Hematopoietic multipotent progenitor cell treated with erythropoietin and hydrocortisone succinate and interleukin-3 and kit ligand, for 15 days (in vitro differentiated cells): ENCODE measurements at regions not wholly inside any gene's neighbourhood (a gene's known extent, or its start where the extent isn't known, plus 50 kb on each side); places are given as distances from the start of the nearest gene placed in this dataset.
"Not testable (repeated sequence)": the region's sequence is repeated elsewhere in the genome, so short reads cannot be mapped to it uniquely, and the experiment has no call there.

Source experiments
- DNase-seq: peaks from one replicate; pipeline ENCODE4 v3.0.0-alpha.2; 2015; ENCODE audit warnings: low spot score

DNA sequence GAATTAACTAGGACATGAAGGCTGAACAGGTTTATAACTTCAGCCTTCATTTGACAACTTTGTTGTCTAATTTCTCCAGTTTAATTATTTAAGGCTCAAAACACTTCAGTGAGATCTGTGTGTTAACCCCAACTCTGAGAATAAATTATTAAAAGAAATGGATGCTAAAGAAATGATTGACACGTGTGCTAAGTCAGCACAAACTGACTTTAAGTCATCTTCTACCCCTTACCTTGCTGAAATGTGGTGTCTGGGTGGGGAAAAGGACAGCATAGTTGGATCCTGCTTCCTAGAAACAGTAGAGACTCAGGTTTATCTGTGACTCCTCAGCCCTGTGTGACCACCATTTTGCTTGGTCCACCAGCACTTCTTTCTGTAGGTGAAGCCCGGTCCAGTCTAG lies 324.8 kb upstream of the NPSR1 start:
- no peak for DNase-seq

DNA sequence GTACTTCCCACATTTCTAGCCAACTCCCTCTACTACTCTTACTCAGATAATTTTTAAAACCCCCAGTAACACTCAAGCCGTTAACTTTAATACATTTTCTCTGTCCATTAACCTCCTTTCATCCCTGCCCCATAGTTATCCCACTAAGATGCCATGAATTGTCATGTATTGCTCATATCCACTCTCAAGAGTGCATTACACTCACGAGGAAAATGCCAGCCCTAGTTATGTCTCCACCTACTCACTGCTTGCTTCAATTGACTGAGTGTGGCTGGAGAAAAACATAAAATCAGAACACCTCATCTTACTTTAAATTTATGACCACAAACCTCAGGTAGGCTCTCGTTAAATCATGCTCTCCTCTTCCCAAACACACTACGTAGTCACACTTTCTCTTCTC lies 324.1 kb upstream of the NPSR1 start:
- DNase-seq = no peak

DNA sequence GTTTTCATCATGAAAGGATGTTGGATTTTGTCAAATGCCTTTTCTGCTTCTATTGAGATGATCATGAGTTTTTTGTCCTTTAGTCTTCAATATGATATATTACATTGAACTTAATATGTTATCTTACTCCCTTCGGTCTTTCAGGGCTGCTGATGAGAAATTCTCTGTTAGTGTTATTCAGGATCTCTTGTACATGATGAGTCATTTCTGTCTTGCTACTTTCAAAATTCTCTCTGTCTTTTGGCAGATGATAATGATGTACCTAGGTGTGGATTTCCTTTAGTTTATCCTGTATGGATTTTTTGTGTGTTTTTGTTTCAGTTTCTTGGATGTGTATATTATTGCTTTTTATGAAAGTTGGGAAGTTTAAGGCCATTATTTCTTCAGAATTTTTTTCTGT lies 320.9 kb upstream of the NPSR1 start:
- DNase-seq = no peak

DNA sequence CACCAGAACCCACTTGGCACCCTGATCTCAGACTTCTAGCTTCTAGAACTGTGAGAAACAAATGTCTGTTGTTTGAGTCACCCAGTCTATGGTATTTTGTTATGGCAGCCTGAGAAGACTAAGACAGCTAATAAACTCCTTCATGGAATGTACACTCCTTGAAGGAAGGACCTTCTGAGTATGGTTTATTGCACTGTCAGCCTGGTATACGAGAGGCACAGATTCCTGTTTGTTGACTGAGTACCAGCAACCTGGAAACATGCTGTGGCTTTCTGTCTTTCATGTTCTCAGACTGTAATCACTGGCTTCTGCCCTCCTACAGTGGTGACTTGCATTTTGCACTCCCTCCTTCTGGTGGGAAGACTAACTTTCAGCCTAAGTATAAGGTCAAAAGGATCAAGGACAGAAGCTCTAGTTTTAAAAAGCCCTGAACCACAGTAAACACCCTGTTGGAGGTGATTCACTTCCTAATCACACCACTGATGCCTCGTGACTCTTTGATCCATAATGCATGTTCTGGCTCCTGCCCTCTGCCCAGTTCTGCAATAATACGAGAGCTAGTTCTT lies 319.0 kb upstream of the NPSR1 start:
- no peak for DNase-seq

DNA sequence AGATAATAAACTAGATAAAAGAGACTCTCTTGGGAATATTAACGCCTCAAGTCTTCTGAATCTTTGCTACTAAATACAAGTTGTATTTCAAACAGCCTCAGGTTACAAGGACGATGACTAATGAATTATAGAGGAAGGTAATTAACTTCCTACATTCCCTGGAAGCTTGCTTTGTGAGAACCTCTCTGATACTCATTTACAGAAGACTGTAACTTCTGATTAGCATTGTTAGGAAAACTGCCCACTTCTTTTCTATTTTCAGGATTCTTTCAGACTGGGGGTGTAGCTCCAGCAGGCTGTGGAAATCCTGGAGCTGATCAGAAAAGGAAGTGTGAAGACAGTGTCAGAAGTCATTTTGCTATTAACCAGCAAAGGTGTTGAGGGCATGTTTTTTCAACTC lies 316.7 kb upstream of the NPSR1 start:
- no peak for DNase-seq

DNA sequence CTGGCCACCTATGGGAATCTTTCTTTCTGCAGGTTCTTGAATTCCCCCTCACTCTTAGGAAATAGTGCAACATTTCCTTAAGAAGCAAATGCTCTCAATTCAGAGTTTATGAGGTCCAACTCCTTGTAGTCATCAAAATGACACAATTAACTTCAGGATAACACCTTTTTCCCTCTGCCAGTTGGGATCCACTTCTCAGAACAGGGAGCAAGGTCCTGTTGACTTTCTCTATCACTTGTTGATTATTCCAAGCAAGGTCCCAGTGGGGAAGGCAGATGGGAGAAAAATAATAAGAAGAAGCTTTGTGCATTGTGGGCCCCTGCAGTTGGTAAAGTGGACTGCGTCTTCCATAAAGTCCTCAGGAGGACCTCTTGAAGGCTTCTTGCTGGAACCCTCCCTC lies 315.6 kb upstream of the NPSR1 start:
- no peak for DNase-seq

DNA sequence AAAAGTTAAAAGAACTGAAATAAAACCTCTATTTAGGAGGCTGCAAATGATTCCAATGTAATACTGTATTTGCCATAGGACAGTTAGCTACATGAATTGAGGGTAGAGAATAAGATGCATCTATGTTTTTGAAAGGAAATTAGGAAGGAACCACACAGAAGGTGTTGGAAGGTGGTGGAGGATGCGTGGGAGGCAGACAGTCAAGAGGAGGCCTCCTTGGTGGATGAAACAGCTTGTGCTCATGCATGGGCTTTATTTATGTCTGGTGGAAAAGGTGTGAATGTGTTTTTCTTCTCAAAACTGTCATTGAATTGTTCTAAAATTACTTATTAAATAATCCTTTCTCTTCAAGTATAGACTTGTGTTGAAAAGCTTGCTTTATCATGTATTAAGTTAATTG lies 314.4 kb upstream of the NPSR1 start:
- no peak for DNase-seq

DNA sequence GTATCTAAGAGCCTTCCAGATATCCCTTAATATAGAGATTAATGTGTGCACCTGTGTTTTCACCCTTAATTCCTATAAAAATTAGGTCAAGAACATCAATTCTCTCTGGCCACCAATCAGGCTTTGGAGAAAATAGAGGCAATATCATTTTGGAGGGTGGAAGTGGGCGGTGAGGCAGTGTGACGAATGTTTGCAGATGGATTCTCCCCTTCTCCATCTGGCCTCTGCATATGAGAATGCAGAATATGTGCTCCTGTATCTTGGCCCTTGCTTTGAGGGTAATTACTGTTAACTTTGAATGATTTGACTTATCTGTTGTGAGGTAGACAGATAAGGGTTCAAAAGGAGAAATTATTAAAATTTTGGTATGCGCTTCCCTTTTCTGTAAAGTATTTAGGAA lies 304.0 kb upstream of the NPSR1 start:
- no peak for DNase-seq

DNA sequence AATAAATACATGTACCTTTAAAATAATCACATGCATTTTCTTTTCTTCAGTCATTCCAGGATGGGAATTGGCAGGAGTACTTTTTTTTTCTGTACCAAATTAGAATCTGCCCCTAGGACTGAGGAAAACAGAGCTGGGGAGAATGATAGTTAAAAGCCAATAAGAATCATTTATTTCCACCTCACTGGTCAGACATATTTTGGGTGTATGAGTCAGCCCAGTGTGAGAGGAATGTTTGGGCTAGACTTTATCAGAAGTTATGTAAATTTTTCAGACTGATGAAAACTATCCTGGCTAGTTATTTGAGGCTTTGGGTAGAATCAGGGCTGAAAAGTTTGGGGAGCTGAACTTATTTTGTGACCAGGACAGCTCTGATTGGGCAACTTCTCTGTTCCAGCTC lies 303.1 kb upstream of the NPSR1 start:
- no peak for DNase-seq

DNA sequence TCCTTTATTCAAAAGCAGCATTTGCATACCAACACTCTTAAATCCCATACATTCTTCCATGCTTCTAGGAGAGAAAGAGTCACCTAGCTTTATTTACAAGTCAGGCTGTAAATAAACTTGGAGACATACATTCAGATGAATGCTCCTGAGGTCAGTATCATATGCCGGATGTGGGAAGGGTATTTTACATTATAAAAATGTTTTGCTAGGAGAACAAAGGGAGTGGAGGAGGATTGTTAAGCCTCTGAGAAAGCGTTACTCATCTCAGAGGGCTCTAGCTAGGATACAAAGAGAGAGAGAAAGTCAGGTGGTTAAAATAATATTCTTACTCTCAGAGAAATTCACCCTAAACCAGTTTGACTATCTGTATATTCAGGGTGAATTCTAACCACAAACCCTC lies 300.9 kb upstream of the NPSR1 start:
- no peak for DNase-seq

DNA sequence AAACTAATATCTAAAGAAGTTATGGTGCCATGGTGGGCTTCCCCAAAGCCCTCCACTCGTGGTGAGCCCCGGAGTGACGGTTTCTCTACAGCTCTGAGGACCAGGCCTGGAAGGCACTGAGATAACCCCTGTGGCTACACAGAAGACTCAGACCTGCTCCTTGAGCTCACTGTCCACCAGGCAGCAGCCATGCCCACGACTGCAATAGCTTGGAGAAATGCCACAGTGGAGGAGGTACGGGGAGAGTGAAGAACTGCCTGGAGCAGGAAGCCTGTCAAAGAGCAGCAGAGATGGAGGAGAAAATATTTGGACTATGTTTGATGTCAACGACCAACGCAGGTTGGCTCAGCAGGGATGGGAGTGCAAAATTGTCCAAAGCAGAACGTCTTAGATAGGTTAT lies 300.1 kb upstream of the NPSR1 start:
- DNase-seq = no peak

DNA sequence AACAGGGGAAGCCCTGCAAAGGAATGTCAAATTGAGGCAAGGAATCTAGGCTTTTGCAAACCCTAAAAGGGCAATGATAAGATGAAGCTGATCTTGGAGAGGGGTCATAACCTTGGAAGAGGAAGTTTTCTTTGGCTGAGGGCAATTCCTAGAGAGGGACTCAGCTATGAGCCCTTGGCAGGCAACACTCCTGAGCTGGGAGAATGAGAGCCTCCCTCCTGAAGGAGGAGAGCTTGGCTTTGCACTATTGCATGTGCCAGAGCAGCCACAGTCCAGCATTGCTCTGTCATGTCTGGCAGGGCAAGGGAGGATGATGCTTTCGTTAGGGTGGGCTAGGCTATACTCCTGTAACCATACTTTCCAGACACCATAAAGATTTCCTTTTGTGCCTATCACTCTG lies 299.4 kb upstream of the NPSR1 start:
- DNase-seq = not testable (repeated sequence)

DNA sequence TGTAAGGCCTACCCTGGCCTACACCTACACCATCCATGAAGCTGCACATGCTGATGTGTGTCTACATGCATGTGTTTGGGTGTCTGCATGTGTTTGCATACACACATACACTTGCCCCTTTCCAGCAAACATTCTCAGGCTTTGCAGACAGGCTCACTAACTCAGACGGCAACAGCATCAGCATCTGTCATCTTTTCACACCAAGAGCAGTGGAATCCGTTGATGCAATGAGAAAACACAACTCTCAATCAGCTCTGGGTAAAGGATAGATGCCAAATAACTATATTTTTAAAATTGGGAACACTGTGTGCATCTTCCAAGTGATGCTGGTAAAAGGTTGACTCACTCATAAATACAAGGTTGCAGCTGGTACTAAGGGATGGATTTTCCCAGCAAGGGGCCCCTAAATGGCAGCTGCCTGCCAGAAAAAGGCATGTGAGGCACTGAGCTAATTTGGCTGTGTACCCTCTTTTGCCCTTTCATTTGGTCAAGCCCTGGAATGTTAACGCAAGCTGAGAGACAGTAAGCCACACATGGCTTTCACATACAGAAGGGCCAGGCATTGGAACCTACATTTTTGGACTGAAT lies 296.3 kb upstream of the NPSR1 start:
- DNase-seq = no peak

DNA sequence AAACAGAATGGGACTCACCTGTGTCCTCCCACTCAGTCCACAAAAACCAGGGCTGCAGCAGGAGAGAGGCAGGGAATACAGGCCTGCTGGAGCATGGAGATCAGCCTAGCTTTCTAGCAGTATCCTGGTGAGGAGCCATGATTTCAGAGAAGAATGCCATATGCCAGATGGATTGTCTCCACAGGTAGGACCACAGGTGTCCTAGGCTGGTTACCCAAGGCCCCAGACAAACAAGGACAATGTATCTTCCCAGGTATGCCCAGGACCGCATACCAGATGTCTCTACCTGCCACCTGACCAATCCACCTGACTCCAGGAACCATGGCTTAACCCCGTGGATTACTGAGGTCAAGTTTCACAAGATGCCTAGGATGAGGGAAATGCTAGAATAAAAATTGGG lies 295.4 kb upstream of the NPSR1 start:
- no peak for DNase-seq

DNA sequence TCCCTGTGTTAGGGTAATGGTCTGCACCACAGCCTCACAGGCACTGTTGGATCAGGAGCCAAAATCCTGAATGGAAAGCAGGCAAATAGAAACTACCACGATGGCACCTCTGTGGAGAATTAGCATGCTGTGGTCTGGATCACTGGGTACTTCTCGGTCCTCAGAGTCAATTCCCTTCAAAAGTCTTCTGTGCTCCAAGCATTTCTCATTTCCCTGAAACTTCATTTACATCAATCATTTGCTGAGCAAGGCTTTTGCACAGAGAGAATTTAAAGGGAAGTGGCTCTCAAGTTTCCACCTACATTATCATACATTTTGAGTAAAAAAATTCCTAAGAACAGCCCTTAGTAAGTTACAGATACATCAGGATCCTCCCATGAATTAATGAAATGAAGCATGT lies 293.9 kb upstream of the NPSR1 start:
- DNase-seq = no peak

DNA sequence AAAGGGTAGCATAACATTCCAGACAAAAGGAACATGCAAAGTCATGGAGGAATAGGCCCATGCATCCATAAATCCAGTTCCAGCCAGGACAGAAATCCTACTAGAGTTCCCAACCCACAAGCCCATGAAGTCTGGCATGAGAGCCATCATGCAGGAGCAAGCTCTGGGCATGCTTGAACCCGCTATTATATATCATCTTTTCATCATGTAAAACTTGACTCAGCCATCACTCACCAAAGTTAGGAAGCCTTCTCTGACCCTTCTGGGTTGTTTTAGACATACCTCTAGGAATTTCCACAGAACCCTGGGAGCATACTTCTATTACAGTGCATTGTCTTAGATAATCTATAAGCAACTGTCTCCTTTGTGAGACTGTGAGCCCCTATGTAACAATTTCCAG lies 293.0 kb upstream of the NPSR1 start:
- no peak for DNase-seq

DNA sequence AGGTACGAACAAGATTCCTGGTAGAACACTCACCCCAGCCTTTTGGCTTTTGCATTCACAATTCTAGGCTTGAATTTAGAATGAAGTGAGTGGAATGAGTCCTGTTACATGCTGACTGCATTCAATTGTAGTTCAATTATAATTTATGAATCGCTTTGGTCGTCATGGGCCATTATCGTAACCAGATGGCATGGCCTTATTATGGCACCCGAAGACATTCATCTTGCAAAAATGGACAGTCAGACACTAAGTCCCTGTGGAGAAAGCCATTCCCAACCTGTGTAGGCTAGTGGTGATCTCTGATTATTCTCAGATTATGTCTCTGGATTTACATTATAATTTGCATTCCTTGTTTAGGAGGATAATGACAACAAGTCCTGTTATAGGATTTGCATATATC lies 292.4 kb upstream of the NPSR1 start:
- no peak for DNase-seq

DNA sequence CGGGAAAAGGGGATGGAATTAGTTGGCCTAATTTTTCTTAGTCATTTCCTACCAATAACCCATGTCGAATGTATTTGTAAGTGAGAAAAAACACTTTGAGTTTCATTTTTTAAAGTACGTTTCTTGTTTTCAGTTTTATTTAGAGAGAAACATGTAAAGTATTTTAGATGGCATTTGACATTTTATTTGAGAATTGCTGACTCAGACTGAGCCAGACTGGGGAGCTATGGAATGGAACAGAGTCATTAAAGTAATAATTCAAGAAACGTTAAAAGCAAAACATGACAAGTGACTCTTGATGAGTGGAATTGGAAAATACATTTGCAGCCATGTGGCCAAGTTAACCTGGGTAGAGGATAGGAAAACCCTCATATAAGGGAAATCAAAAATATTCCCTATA lies 286.1 kb upstream of the NPSR1 start:
- DNase-seq = no peak

DNA sequence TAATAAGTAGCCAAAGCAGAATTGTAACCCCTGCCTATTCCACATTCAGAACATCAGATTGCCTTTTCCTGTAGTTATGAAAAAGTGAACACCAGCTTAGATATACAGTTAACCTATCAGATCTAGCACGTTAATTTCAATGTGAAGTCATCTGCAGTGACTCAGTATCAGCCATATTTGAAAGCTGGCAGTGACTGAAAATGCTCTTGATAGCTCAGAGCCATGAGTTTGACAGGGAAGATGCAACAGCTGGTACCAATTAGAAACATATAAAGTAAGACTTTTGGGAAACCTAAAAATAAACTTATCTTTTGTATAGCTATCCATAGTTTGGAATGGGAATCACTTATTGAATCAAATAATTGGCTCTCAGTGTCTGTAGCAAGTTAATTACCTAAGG lies 284.1 kb upstream of the NPSR1 start:
- DNase-seq = no peak

DNA sequence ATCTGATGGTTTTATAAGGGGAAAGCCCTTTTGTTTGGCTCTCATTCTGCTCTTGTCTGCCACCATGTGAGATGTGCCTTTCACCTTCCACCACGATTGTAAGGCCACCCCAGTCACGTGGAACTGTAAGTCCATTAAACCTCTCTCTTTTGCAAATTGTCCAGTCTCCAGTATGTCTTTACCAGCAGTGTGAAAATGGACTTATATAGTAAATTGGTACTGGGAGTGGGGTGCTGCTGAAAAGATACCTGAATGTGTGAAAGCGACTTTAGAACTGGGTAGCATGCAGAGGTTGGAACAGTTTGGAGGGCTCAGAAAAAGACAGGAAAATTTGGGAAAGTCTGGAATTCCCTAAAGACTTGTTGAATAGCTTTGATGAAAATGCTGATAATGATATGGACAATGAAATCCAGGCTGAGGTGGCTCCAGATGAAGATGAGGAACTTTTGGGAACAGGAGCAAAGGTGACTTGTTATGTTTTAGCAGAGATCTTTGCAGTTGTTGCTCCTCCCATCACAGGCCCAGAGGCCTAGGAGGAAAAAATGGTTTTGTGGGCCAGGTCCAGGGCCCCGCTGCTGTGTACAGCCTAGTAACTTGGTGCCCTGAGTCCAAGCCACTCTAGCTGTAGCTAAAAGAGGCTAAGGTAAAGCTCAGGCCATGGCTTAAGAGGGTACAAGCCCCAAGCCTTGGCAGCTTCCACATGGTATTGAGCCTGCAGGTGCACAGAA lies 275.7 kb upstream of the NPSR1 start:
- DNase-seq = no peak

DNA sequence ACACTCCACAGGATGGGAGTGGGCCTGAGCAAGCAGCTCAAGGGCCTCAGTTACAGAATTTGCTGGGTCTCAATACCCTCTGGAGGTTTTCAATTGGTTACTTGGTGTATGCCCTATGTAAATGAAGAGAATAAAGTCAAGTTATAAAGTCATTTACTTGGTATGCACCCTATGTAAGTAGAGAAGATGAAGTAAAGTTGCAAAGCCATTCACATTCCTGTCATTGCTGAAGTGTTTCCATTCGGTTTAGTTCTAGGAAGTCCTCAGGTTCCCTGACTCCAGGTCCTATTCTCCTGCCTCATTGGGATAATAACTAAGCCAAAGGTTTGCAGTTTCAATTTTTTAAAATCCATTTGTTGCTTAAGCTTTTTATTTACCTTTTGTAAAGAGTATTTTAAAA lies 272.6 kb upstream of the NPSR1 start:
- DNase-seq = no peak

DNA sequence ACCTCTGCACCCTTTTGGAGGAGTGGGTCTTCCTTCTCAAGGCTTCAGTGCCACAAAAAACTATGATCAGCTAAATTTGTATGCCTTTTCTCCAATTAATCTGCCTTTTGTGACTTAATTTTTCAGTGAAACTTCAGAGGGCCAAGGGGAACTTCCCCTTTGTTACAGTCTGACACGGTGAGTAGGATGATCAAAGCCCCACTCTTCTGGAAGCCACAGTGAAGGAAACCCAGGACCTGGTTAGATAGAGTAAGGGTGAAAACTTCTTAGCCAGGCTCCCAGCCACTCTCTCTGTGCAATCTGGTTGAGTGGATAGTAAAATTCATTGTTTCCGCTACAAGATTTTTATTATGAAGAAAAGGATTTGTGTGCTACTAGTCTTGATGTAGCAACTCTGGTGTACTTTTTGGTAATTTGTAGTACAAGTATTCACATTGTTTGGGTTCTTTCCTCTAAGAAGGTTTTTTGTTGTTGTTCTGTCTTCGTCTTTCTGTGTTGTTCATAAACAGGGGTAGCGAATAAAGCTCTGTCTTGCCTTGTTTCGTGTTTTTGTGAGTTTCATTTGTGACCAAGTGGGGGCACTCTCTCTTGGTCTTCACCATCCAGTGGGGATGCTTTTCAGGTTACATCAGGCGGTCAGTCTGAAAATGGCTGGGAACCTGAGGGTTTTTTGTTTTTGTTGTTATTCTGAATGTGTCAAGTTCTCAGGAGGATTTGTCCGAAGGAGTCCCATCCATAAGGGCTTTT lies 268.5 kb upstream of the NPSR1 start:
- DNase-seq = no peak

DNA sequence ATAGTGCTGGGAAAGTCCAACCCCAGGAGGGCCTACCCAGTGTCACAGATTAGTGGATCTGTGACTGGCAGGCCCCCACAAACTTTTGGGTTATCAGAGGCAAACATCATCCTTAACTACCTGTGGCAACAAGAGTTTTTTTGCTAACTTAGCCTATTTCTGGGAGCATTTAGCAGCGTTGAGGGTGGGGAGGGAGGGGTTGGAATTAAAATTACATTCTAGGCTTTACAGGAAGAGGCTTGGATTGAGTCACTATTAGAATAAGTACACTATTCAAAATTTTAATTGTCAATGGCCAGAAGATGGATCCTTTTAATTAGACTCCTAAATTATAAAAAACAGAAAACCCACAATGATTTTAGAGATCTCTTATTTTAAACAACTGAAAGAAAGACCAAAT lies 267.9 kb upstream of the NPSR1 start:
- no peak for DNase-seq
